Coronary artery (tissue), 2 donors: ENCODE measurements at regions not wholly inside any gene's neighbourhood (a gene's known extent, or its start where the extent isn't known, plus 50 kb on each side); places are given as distances from the start of the nearest gene placed in this dataset.

ENCODE experiments used
- DNase-seq: peaks from one replicate; pipeline ENCODE4 v3.0.0-alpha.2; 2017; ENCODE audit warnings: low spot score
- H3K27ac ChIP-seq, 2 donors: fragments of 200-600 bp; sonication (generic); one replicate each; pipeline ENCODE4 v1.5.1; 2016 to 2019
- H3K4me3 ChIP-seq: fragments of 200-600 bp; sonication (generic); 2 replicates; pipeline ENCODE4 v1.5.1; 2016; ENCODE audit warnings: mild to moderate bottlenecking, moderate library complexity
- TF ChIP-seq, protein P1 (sequence below): fragments of 200-600 bp; sonication (generic); IDR thresholded peaks from one replicate; pipeline ENCODE4 v1.5.1; 2019; ENCODE audit warnings: antibody characterized with exemption

DNA sequence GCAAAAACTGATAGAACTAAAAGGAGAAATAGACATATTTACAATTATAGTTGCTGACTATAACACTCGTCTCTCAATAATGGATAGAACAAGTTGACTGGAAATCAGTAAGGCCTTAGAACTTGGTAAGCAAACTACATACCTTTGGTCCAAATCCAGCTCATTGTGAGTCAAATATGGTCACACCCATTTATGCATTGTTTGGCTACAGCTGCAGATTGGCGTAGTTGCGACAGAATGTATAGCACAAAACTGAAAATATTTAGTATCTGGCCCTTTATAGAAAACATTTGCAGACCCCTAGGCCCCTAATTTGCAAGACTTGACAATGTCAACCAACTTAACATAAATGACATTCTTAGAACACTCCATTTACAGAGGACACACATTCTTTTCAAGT lies 103.6 kb upstream of the EGR2 start:
- H3K27ac ChIP-seq: no peak overlapping the region
- TF ChIP-seq, protein P1, sequence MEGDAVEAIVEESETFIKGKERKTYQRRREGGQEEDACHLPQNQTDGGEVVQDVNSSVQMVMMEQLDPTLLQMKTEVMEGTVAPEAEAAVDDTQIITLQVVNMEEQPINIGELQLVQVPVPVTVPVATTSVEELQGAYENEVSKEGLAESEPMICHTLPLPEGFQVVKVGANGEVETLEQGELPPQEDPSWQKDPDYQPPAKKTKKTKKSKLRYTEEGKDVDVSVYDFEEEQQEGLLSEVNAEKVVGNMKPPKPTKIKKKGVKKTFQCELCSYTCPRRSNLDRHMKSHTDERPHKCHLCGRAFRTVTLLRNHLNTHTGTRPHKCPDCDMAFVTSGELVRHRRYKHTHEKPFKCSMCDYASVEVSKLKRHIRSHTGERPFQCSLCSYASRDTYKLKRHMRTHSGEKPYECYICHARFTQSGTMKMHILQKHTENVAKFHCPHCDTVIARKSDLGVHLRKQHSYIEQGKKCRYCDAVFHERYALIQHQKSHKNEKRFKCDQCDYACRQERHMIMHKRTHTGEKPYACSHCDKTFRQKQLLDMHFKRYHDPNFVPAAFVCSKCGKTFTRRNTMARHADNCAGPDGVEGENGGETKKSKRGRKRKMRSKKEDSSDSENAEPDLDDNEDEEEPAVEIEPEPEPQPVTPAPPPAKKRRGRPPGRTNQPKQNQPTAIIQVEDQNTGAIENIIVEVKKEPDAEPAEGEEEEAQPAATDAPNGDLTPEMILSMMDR: no peak
- no peak for DNase-seq
- H3K4me3 ChIP-seq: no peak overlapping the region

DNA sequence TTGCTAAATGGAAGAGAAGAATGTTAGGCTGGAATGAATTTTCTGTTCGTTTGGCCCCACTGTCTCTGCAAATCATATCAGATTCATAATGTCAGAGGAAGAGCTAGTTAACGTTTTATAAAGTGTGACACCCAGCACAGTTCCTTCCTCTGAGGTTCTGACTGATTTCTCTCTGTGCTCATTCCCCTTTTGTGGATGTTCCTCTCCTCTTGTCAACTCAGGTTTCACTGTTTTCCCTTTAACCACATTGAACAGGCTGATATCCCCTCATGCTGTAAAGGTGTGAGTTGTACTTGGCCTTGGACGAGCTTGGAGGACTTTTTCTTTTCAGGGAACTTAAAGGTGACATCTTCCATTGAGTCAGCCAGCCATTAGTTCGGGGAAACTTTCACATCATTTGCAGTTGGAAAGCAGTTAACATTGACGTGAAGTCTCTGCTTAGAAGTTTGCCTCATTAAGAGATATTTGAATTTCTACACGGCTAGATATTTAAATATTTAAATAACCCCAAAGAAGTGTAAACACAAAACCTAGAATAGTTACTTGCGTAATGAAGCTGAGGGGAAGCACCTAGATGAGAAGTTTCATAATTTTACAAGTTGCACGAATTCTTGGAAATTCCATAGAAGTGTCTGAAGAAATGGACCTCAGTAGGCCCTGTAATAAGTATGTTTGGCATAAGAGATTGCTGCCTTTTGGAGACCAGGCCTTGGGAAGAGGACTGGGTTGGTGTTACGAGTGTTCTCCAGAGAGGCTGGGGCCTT lies 101.5 kb upstream of the EGR2 start:
- no peak for DNase-seq
- H3K27ac ChIP-seq: no peak overlapping the region
- no peak overlapping the region for H3K4me3 ChIP-seq
- TF ChIP-seq, protein P1: no peak

DNA sequence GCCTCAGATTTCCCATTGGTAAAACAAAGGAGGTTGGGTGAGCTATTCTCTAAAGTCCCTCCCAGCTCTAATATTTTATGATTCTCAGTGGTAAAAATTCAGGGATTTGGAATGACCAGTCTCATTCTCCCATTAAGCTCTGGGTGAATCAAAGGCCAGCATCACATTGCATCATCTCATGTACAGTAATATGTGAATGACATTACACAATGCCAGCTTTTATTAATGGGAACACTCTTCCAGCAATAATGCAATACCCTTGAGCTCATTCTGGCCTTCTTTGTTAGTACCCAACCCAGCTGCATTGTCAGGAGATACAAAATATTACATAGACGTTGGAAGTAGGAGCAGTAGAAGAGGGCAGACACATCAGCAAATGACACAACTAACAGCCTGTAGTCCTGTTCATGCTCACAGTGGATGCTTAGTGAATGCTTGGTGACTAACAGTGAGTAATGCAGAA lies 100.0 kb upstream of the EGR2 start:
- no peak overlapping the region for H3K4me3 ChIP-seq

DNA sequence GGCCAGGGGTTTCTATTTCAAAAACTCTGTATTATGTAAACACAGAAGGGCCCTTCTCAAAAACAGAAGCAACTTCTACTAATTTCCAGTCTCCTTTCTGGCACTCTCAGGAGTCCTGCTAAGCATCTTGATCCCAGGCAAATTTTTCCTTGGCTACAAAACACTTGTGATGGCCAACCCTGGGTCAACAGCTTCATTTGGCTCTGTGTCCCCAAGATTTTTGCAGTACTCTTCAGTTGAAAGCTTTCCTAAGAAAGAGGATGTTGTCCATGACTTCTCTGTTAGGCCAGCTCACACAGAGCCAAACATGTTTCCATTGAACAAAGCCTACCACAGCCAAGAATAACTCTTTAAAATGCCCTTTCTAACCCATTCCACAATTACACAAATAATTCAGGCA lies 99.0 kb upstream of the EGR2 start:
- TF ChIP-seq, protein P1: no peak
- no peak overlapping the region for H3K27ac ChIP-seq
- H3K4me3 ChIP-seq: no peak overlapping the region
- DNase-seq: no peak

More for the DNA sequence above, 100.0 kb upstream of the EGR2 start:
- no peak overlapping the region for H3K27ac ChIP-seq
- DNase-seq: no peak
- TF ChIP-seq, protein P1: no peak

DNA sequence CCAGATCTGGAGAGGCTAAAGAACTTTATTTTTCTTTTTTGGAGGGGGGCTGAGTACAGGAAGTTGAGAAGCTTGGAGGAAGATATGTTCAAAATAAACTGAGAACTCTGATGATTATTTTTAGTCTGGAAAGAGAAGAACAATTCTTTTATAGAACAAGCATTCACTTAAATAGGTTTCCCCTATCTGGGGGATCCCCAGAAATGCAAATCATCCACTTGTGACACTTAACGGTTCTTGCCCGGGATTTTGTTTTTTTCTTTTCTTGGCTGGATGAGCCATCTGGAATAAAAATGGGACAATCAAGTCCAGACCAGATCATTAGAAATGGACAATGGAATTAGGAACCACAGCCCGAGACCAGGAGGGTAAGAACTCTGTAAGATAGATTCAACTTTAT lies 95.9 kb upstream of the EGR2 start:
- no peak overlapping the region for H3K4me3 ChIP-seq
- H3K27ac ChIP-seq: no peak overlapping the region
- no peak for DNase-seq
- TF ChIP-seq, protein P1: no peak

DNA sequence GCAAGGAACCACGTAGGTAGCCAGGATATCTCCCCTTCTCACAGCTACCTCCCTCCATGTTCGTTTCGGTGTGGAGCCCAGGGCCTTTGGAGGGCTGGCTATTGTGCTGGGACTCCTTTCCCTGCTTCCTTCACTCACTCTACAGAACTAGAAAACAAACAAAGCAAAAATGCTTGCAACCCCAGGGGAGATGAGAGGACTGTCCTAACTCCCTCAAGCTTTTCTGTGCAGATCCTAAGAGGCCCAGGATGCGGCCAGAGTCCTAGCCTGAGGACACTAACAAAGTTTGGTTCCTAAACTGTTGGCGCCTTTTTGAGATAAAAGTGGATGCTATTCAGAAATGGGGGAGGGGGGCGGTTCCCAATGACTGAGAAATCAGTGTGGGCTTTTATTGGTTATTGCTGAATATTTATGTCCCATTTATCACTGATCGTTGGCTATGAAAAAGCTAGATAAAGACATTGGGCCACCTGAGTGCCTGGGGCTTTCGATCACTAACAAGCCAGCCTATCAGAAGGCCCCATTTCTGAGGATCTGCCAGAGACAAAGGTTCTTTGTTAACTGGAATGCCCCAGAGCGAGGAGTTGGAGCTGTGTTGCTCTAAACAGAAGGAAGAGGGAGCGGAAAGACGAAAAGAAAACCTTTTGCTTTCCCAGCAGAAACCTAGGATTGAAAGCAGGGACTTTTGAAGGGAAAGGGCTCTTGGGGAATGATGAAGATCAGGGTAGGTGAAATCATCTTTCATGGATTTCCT lies 95.2 kb upstream of the EGR2 start:
- DNase-seq: no peak
- Histone ChIP-seq H3K4me3 (no peak overlapping the region), H3K27ac (no peak overlapping the region)
- TF ChIP-seq, protein P1: no peak
